Left renal pelvis (tissue), 4 donors: ENCODE measurements at regions not wholly inside any gene's neighbourhood (a gene's known extent, or its start where the extent isn't known, plus 50 kb on each side); places are given as distances from the start of the nearest gene placed in this dataset.

Experiments used
- DNase-seq, 4 donors: peaks; one replicate each; pipeline ENCODE4 v3.0.0-alpha.2; 2013; ENCODE audit warnings: low read depth in 4 of 4, low spot score in 3 of 4

GRCh38 chr4:125365731-125366130 lies 51.0 kb downstream of the FAT4 start:
- DNase-seq = no peak

GRCh38 chr4:125368146-125368545 lies 53.4 kb downstream of the FAT4 start:
- DNase-seq = no peak

- DNase-seq = no peak
These were observed 53.9 kb downstream of the FAT4 start for GRCh38 chr4:125368671-125369081.

GRCh38 chr4:125369098-125369497 lies 54.3 kb downstream of the FAT4 start:
- DNase-seq = no peak

- DNase-seq = no peak
These were observed 55.7 kb downstream of the FAT4 start for GRCh38 chr4:125370478-125370877.

GRCh38 chr4:125382995-125383394 lies 68.2 kb downstream of the FAT4 start:
- DNase-seq = peak in 1 of 4 donors; percentile 24

- DNase-seq = no peak
These were observed 73.0 kb downstream of the FAT4 start for GRCh38 chr4:125387770-125388169.

GRCh38 chr4:125388613-125389012 lies 73.9 kb downstream of the FAT4 start:
- DNase-seq = no peak

- no peak for DNase-seq
These were observed 75.0 kb downstream of the FAT4 start for GRCh38 chr4:125389713-125390112.

- DNase-seq = no peak
These were observed 75.4 kb downstream of the FAT4 start for GRCh38 chr4:125390126-125390525.

- no peak for DNase-seq
These were observed 76.0 kb downstream of the FAT4 start for GRCh38 chr4:125390727-125391126.

GRCh38 chr4:125392694-125393093 lies 77.9 kb downstream of the FAT4 start:
- DNase-seq = no peak

- DNase-seq = no peak
These were observed 79.1 kb downstream of the FAT4 start for GRCh38 chr4:125393825-125394224.

- no peak for DNase-seq
These were observed 82.5 kb downstream of the FAT4 start for GRCh38 chr4:125397226-125397625.

GRCh38 chr4:125398263-125399002 lies 83.7 kb downstream of the FAT4 start:
- peak in 1 of 4 donors; percentile 21 for DNase-seq

- DNase-seq = no peak
These were observed 86.0 kb downstream of the FAT4 start for GRCh38 chr4:125400756-125401155.

- DNase-seq = no peak
These were observed 87.0 kb downstream of the FAT4 start for GRCh38 chr4:125401784-125402183.

GRCh38 chr4:125420526-125420925 lies 105.8 kb downstream of the FAT4 start:
- DNase-seq = peak; percentile 65 to 71 (median 66)

GRCh38 chr4:125421547-125421946 lies 106.8 kb downstream of the FAT4 start:
- no peak for DNase-seq

GRCh38 chr4:125423124-125423523 lies 108.4 kb downstream of the FAT4 start:
- DNase-seq = no peak

GRCh38 chr4:125428832-125429231 lies 114.1 kb downstream of the FAT4 start:
- DNase-seq = no peak

- no peak for DNase-seq
These were observed 115.3 kb downstream of the FAT4 start for GRCh38 chr4:125430086-125430485.

- no peak for DNase-seq
These were observed 117.3 kb downstream of the FAT4 start for GRCh38 chr4:125432078-125432477.
